GM18520 (cell line): ENCODE measurements at regions not wholly inside any gene's neighbourhood (a gene's known extent, or its start where the extent isn't known, plus 50 kb on each side); places are given as distances from the start of the nearest gene placed in this dataset.

ENCODE experiments used
- ATAC-seq: cut with Tn5 transposase; IDR thresholded peaks from one replicate; pipeline ENCODE4 v1.9.1; 2021; ENCODE audit not compliant: unreplicated experiment

GRCh38 chr1:8204826-8205225 lies 113.1 kb upstream of the SLC45A1 start:
- ATAC-seq, result no peak

DNA sequence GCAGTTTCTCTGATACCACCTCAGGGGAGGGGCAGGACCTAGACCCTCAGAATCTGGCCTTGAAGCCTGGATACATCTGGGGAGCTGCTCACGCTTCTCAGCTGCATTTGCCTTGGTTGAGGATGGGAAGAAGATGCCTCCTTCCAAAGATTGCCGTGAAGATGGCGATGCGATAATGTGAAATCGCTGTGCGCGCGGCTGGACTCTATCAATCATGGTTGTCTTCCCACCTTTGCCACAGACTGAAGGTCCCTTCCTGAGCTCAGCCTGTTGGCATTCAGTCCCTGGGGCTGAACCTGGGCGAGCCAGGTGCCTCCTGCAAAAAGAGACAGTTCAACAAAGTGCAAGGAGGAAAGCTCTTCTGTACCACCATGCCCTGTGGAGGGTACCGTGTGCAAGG lies 114.4 kb upstream of the SLC45A1 start:
- no peak for ATAC-seq

GRCh38 chr1:8203056-8203455 lies 114.9 kb upstream of the SLC45A1 start:
- no peak for ATAC-seq

- ATAC-seq, result no peak
Observed at GRCh38 chr1:8202182-8202905, 115.6 kb upstream of the SLC45A1 start.

DNA sequence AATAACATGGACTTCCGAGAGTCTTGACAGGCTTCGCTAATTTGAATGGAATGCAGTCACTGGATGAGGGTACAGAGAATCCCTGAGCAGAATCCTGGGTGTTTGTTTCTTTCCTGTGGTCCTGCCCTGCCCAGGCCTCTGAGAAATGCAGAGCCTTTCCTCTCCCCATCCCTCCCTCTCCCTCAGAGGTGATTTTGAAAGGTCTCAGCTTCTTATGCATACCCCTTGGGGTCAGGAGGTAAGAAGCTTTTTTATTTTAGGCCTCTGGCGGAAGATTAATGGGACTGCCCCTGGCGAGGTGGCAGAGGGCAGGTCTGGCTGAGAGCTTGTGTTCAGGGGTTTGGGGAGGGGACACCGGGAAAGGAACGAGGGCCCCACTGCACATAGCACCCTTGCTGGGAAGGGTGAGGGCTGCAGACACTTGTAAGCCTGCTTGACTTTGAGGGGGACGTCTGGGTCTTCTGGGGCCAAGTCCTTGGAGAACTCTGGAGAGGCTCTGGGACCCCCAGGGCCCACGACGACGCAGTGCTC lies 116.5 kb upstream of the SLC45A1 start:
- ATAC-seq, result no peak

DNA sequence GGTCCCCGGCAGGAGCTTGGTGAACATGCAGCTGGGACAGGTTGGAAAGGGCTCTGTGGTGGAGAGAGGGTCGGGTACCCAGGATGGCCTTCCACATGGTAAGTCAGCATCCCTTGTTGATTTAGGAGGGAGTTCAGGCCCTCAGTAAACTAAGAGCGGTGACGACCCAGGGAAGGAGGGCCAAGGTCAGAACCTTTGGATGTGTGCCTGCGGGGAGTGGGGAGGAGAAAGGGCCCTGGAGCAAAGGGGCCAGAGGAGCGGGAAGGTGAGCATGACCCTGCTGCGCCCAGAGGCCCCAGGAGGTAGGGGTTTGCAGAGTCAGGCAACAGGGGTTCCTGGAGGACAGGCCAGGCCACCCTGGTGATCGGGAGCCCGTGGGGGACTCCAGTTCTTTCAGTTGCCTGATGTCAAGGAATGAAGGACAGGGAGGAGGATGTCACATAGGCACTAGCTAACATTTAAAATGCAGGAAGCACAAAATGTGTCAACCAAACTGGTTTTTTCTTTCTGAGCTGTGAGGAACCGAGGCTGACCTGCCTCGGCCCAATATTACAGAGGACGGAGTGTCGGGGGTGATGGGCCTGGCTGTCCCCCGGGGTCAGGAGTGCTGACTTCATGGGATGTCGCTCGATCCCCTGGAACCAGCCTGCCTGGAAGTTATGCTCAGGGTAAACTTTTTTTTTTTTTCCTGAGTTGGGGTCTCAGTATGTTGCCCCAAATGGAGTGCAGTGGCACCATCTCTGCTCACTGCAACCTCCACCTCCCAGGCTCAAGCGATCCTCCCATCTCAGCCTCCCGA lies 117.4 kb upstream of the SLC45A1 start:
- ATAC-seq, result no peak

DNA sequence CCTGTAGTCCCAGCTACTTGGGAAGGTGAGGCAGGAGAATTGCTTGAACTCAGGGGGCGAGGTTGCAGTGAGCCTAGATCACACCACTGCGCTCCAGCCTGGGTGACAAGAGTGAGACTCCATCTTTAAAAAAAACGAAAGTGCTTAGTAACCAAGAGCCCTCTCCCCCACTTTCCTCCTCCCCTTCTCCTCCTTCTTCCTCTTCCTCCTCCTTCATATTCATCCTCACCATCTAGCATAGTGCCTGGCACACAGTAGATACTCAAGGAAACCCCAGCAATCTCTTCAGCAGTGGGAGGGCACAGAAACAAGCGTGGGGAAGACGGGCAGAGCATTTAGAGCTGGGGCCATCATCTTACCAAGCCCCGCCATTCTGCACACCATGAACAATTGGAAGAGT lies 119.4 kb upstream of the SLC45A1 start:
- ATAC-seq, result no peak

DNA sequence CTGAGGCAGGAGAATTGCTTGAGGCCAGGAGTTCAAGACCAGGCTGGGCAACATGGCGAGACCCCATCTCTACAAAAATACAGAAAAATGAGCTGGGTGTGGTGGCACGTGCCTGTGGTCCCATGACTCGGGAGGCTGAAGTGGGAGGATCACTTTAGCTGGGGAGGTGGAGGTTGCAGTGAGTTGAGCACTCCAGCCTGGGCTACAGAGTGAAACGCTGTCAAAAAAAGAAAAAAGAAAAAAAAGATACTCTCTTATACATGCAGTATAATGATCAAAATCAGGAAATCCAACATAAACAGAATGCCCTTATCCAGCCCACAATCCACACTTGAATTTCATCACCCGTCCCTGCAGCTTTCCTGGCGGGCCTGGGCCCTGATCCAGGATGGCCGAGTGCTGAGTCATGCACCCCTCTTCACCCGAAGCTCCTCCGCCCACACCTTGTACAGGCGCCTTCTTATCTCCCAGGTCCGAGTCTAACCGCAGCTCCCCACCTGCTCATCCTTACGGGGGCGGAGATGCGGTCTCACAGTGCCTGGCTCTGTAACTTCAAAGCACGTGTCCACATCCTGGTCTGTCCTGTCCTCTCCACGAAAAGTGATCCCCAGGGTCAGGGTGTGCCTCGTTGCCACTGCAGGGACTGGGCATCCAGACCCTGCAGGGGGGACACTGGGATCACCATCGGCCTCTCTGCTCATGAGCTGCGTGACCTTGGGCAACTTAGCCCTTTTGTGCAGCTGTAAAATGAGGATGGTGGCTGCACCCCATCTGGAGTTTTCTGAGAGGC lies 120.2 kb upstream of the SLC45A1 start:
- ATAC-seq, result no peak

DNA sequence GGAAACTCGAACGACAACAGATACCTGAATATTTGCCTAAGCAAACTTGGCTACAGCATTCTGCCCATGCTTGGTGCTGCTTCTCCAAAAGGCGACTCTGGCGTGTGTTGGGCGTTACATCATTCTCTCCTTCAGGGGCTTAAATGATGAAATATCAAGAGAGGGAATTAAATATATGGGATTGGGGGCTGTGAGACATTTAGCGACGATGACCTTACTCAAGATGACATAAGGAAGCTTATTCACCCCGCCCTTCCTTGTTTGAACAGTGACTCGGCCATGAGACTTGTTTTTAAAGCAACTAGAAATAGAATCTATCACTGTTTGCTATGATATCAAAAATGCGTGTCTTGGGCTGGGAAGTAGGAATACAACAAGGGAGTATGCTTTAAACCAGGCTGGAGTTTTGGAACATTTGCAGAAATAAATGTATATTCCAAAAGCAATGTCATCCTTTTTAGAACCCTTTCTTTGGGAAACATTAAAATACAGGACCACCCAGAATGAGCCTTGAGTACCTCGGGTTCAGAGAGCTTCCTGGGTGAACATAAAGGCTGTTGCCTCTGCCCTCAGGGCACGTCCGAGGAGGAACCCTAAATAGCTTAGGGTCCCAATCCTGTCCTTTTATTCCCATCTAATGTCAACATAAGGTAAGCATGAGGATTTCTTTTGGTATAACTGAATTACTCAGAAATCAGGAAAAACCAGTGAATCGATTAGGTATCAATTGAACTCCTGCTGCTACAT lies 123.3 kb upstream of the SLC45A1 start:
- ATAC-seq, result no peak

GRCh38 chr1:8193840-8194406 lies 124.0 kb upstream of the SLC45A1 start:
- no peak for ATAC-seq

DNA sequence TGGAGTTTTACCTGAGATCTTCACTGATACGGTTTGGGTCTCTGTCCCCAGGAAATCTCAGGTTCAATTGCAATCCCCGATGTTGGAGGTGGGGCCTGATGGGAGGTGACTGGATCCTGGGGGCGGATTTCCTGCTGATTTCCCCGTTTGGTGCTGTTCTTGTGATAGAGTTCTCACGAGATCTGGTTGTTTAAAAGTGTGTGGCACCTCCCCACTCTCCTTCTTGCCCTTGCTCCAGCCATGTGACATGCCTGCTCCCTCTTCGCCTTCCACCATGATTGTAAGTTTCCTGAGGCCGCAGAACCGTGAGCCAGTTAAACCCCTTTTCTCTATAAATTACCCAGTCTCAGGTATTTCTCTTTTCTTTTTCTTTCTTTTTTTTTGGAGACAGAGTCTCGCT lies 126.4 kb upstream of the SLC45A1 start:
- ATAC-seq, result no peak

DNA sequence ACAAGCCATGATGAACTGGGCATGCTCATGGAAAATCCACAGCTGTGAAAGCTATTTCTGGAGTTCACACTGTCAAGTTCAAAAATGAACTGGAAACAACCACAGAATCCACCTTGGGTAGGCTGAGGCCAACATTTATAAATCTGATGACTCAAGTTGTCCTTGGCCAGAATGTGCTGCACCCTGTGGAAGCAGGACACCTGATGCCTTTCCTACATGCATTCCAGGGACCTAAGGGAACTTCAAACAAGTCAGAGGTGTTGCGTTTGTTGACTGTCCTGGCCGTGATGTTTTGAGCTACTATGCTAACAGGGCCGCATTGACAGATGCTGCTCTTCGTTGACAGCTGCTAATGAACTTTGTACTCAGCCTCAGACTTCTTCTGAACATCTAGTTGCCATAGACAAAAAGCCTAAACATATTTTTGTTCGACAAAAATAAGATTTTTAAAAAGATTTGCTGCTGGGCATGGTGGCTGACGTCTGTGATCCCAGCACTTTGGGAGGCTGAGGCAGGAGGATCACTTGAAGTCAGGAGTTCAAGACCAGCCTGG lies 127.9 kb upstream of the SLC45A1 start:
- ATAC-seq, result no peak

GRCh38 chr1:8185400-8185799 lies 132.5 kb upstream of the SLC45A1 start:
- ATAC-seq, result no peak

DNA sequence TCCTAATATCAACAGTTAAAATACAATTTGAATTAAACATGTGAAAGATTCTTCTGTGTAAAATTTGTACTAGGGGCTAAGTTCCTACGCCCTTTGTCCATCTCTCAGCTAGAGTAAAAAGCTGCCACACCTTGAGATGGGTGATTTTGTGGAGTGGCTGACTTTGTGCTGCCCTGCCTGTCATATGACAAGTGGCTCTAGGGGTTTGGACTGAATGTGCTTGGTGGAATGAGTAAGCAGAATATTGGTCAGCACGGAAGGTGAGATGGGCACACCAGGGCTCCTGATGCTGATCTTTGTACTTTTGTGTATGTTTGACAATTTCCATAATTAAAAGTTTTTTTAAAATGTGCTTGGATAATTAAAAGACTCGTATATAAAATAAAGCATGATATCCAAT lies 133.6 kb upstream of the SLC45A1 start:
- no peak for ATAC-seq

- no peak for ATAC-seq
Observed at GRCh38 chr1:8182034-8182761, 135.7 kb upstream of the SLC45A1 start.

- ATAC-seq, result no peak
Observed at GRCh38 chr1:8179132-8179793, 138.7 kb upstream of the SLC45A1 start.

GRCh38 chr1:8176279-8176678 lies 141.6 kb upstream of the SLC45A1 start:
- no peak for ATAC-seq

GRCh38 chr1:8174807-8175206 lies 143.1 kb upstream of the SLC45A1 start:
- no peak for ATAC-seq
